ENCODE measurements at regions not wholly inside any gene's neighbourhood (a gene's known extent, or its start where the extent isn't known, plus 50 kb on each side); places are given as distances from the start of the nearest gene placed in this dataset.

GRCh38 chr1:234817313-234818039, 207.5 kb upstream of the IRF2BP2 start (continued):
- peak; percentile 41; the same call in 1 of the 2 replicates for TF ChIP-seq IKZF5 (CRISPR knock-in tag; IDR thresholded peaks at IDR 0.05)
- TF ChIP-seq SAP130 (CRISPR knock-in tag; IDR thresholded peaks at IDR 0.05; ENCODE audit: low read depth) = peak; percentile 71
- TF ChIP-seq TCF7 (IDR thresholded peaks at IDR 0.05; ENCODE audit: low read depth) = peak; percentile 59
- peak; percentile 81 for TF ChIP-seq PAXIP1 (CRISPR knock-in tag; conservative IDR thresholded peaks at IDR 0.05)
- TF ChIP-seq HOMEZ (CRISPR knock-in tag; IDR thresholded peaks at IDR 0.05; ENCODE audit: low read depth) = peak; percentile 37; the same call in 1 of the 2 replicates
- 0 out of 2 replicates have a peak, but pooled peaks have one; percentile 29 for TF ChIP-seq ZNF878 (CRISPR knock-in tag; IDR thresholded peaks at IDR 0.05)
- peak; percentile 40; the same call in 1 of the 2 replicates for TF ChIP-seq ATF2 (CRISPR knock-in tag; IDR thresholded peaks at IDR 0.05)
- peak; percentile 43; the same call in 1 of the 2 replicates for TF ChIP-seq SOX5 (CRISPR knock-in tag; IDR thresholded peaks at IDR 0.05; ENCODE audit: borderline replicate concordance)
- TF ChIP-seq YEATS2 (CRISPR knock-in tag; IDR thresholded peaks at IDR 0.05; ENCODE audit: borderline replicate concordance) = peak; percentile 15; the same call in 1 of the 2 replicates
- peak; percentile 76 for TF ChIP-seq RXRB (CRISPR knock-in tag; IDR thresholded peaks at IDR 0.05; ENCODE audit: borderline replicate concordance)
- TF ChIP-seq POLR2A (IDR thresholded peaks at IDR 0.05; ENCODE audit: insufficient read depth in 1 of 2, low read depth in 2 of 2, low read length in 2 of 2) = peak; percentile 49 to 62; a peak in 3 of 4 replicates
- TF ChIP-seq HNF1A (IDR thresholded peaks at IDR 0.05; ENCODE audit: low read depth) = peak; percentile 97
- peak; percentile 98 for TF ChIP-seq HNF1A (CRISPR knock-in tag; IDR thresholded peaks at IDR 0.05; ENCODE audit: borderline replicate concordance)
- TF ChIP-seq TBX3 (IDR thresholded peaks at IDR 0.05; ENCODE audit: borderline replicate concordance) = peak; percentile 24; the same call in 1 of the 2 replicates
- TF ChIP-seq HMG20A (CRISPR knock-in tag; IDR thresholded peaks at IDR 0.05; ENCODE audit: borderline replicate concordance) = peak; percentile 43; the same call in 1 of the 2 replicates
- peak; percentile 55 for TF ChIP-seq ERF (CRISPR knock-in tag; IDR thresholded peaks at IDR 0.05)
- TF ChIP-seq DRAP1 (CRISPR knock-in tag; IDR thresholded peaks at IDR 0.05) = peak; percentile 97
